Activated CD4-positive, alpha-beta T cell treated with anti-CD3 and anti-CD28 coated beads, Interleukin-2, amount 50 U/mL, for 1 hour (primary cell): ENCODE measurements at regions not wholly inside any gene's neighbourhood (a gene's known extent, or its start where the extent isn't known, plus 50 kb on each side); places are given as distances from the start of the nearest gene placed in this dataset.

Source experiments
- DNase-seq: peaks from one replicate; pipeline ENCODE4 v3.0.0-alpha.2; 2020

GRCh38 chr7:96638669-96639068, 71.0 kb downstream of the SEM1 start:
- no peak for DNase-seq

GRCh38 chr7:96637522-96637921, 72.1 kb downstream of the SEM1 start:
- DNase-seq, result no peak

- DNase-seq, result no peak
These were observed 72.7 kb downstream of the SEM1 start for GRCh38 chr7:96636979-96637378.

GRCh38 chr7:96636342-96636860, 73.2 kb downstream of the SEM1 start:
- no peak for DNase-seq

DNA sequence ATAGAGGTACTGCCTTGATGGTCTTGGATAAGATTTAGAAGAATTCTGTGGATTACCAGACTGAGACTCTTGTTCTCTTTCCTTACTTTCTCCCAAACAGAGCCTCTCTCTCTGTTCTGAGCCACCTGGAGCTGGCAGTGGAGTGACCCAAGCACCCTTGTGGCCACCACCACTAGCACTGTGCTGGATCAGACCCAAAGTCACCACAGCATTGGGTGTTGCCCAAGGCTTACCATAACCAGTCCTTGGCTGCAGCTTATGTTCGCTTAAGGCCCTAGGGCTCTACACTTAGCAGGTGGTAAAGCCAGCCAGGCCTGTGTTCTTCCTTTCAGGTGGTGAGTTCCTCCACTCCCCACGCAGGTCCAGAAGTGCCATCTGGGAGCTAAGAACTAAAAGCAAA, 79.8 kb downstream of the SEM1 start:
- DNase-seq, result no peak

GRCh38 chr7:96624954-96625353, 84.7 kb downstream of the SEM1 start:
- DNase-seq, result no peak

GRCh38 chr7:96621932-96622331, 87.7 kb downstream of the SEM1 start:
- DNase-seq, result no peak

DNA sequence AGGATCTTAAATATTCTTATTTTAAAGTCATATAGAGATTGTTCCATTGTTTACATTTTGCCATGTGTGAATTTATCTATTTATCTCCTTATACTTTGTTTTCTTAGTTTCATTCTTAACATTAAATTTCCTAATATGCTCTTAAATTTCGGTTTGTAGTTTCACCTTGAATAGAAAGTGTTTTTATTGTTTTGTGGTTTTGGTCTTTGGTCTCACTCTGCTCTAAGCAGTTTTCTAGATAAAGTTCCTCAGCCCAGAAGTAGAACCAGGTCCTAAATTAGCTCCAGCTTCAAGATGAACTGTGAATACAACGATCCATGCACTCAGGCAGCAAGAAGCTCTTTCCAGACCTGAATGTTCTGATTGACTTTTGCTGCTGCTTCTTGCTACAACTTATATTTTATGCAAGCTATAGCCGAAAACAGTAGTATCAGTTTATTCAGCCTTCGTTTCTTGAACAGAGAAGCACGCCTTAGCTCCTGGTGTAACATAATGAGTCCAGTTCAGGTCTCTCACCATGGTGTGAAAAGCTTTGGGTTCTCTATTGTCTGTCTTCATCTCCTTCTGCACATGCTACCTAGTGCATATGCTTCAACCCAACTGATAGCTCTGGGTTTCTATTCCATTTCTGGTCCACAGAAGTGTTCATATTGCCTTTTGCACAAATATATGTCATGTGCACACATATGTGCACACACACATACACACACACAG, 95.3 kb downstream of the SEM1 start:
- no peak for DNase-seq

DNA sequence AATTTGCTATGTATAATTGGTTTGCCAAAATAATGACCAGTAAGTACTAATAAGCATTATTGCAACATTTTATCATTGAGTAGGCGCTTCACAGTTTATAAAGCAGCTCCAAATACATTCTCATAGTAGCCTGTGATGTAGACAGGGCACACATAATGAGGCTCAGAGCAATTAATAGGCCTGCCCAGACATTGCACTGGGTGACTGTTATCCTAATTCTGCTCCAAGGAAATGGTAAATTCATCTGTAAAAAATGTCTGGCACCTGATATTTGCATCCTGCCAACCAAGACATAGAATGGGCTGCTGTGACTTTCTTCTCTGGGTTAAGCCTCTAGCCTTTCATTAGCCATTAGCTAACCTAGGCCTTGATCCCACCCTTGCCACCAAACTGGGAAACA, 97.6 kb downstream of the SEM1 start:
- DNase-seq, result no peak

DNA sequence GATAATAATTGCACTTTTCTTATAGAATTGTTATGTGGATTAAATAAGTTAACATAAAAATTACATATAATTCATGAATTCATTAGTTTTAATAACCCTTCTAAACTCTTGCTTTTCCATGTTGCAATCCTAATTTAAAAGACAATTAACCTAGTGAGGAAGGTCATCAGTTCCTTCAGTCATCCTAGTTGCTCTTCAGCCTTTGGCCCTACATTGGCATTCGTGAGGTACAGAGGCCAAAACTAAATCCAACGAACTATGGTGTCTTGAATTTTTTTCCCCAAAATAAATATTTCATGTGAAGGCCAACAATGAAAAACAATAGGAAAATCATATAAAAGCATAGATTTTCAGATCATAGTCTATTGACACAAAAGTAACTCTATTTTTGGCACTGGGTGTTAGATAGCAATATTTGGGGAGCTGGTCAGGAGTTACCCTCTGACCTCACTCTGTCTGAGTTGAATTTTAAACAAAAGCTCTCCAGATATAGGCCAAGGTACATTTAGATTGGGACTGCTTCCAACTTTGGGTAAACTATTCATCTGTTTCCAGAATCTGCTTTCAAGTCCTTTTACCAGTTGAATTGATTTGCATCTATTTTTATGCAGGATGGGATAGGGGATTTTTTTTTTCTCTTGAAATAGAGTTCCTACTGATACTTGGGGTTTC, 104.5 kb downstream of the SEM1 start:
- DNase-seq, result no peak

- no peak for DNase-seq
These were observed 110.2 kb downstream of the SEM1 start for GRCh38 chr7:96599288-96599936.

- DNase-seq, result no peak
These were observed 111.2 kb downstream of the SEM1 start for GRCh38 chr7:96598421-96598820.

DNA sequence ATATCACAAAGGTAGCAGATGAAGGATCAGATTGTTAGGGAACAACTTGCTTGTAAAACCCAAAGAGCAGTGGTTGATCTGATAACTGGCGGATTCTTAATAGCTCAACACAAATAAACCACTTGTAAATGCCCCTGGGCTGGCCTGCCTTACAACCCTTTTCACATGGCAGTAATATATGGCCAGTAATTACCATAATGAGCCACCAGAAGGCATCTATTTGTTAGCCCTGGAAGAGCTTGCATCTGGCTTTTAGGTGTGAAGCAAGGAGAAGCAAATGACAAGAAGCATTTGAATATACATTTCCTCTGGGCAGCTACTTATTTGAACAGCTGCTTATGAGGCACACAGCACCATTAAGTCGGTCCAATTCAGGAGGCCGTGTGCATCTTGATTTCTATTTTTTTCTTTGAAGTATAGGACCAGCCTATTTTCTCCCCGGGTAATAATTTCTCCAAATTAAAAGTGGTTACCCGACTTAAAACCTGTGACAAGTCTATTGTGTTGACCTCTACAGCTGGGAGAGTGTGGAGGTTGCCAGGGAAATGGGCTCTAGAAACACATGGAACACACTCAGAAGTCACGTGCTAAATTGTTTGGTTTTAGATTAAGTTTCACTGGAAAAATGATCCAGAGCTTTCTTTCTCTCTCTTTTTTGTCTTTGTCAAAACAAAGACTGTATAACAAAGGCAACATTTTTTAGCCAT, 113.4 kb downstream of the SEM1 start:
- DNase-seq, result no peak

DNA sequence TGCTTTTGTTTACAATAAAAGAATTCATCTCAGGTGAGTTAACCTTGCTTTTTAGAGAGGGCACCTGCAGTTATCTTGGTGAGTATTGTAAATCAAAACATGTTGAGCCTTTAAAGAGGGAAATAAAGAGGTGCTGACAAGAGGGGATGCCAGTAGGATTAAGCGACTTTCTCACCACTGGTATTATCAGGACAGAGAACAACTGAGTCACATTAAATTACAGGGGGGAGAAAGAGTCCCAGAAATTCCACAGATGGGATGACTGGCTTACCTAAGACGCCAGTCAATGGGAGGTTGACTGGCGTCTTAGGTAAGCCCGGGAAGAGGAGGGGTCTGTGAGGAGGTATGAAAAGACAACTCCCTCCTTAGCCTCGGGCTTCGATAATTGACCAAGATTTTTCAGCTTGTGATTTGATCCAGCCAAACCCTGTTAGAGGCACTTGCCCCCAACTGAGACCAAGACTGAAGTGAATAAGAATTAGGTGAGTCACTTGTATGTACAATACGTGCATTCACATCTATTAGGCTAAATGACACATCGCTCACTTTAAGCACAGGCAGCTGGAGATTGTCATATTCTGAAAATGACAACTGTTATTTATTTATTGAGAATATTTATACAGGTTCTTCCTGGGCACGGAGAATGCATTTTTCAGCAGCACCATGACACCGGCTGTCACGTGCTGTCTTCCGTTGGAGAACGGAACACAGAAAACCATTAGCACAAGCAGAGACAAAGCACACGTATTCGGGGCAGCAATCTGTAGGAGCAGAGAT, 117.6 kb downstream of the SEM1 start:
- no peak for DNase-seq

DNA sequence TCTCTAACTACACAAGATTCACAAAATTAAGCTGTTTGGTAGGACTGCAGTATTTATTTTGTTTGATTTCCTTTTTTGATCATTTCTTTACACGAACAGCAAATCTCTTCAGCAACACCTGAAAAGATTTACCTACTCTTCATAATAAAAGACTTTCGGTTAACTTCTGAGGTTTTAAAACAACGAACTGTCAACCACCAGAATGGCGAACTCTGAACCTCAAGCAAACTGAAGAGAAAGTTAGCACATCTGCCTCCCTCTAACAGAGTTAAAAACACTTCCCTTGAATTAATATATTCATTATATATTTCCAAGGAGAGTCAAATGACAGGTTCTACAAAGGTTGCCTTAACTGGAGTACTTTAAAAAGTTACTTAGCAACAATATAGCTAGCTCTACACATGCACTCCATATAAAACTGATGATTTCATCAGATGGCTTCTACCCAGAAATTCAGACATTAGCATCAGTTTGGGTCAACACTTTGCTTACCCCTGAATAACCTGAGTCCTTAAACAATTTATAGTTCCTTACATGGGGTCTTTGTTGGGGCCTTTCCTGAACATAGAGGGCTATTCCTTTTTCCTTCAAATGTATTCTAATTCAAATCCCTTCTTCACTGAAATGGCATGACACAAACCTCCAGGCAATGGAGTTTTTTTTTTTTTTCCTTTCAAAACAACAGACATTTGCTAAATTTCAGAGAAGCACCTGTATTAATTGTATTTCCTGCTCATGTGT, 118.3 kb downstream of the SEM1 start:
- DNase-seq, result no peak

DNA sequence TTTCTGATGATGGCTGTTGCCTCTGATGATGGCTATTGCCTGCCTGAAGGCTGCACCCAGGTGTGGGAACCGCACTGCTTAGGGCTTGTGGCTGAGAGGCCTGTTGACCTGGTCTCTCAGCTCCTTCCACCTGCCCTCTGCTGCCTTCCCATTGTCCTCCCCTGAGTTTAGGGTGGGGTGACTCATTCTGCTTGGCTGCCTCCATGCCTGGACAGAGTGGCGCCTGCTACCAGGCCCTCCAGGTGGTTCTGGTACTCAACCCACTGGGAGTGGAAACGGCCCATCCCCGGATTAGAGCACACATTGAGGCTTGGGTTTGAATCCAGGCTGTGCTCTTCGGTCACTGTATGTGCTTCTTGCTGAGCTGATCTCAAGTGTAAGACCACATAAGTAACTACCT, 120.6 kb downstream of the SEM1 start:
- no peak for DNase-seq

GRCh38 chr7:96579119-96579518, 130.5 kb downstream of the SEM1 start:
- no peak for DNase-seq

DNA sequence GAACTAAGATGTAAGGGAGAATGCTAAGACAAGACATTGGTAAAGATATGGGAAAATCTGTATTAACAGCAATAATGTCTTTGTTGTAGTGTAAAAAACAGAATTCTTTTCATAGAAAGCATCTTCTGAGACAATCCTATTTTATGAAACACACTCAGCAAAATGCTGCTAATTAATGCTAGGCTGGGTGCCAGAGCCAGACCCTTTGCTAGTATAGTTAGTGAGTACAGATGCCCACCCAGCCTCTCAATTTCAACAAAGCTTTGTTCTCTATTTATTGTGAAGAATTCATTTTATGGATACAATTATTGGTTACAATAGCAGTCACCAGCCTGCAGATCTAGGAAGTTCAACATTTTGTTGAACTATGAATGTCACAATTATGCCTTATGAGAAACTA, 131.0 kb downstream of the SEM1 start:
- no peak for DNase-seq

DNA sequence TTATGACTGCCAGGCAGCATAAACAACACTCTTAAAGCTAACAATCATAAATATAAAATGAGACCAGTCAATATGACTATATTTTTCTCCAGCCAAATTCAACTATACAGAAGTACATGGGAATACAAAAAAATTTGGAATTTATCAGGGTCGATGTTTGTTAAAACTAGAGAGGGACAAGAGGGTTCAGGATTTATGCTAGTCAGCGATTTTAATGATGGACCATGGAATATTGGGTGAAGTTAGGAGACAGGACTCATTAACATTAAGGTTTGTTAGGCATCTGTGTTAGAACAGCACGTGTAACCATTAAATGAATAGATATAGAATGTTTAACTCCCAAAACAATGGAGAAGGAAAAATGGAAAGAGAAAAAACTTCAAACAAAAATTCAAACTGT, 146.2 kb downstream of the SEM1 start:
- DNase-seq, result no peak

DNA sequence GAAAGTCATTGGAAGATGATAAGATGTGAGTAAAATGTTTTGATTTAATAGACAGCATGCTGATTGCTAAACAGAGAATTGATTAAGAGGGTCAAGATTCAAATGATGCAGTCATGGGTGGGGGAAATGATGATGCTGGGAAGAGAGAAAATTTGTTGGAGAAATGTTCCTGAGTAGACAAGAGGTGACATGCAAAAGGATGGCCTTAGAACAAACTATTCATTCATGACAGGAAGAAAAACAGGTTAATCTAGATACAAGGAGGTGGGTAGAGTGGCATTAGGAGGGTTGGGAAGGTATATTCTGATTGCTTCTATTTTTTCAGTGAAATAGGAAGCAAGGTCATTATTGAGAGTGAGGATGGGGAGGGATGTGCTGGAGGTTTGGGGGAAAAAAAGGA, 146.7 kb downstream of the SEM1 start:
- no peak for DNase-seq

DNA sequence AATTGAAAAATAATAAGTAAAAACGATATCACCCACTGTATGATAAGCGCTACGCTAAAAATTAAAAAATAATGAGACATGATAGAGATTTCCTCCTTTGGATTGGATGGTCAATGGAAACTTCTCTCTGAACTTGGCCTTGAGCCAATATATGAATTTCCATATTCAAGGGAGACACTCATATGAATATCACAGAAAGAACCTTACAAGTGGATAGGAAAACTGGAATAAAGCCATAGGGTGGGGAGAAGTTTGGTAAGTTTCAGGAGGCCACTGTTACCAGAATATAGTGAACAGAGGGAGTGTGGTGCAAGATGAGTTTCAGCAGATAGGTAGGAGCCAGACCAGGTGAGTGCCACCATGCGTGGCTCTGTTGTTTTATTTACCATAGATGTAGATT, 147.2 kb downstream of the SEM1 start:
- DNase-seq, result no peak

- DNase-seq, result no peak
These were observed 147.8 kb downstream of the SEM1 start for GRCh38 chr7:96561892-96562291.
